ACC112 (cell line): ENCODE measurements at regions not wholly inside any gene's neighbourhood (a gene's known extent, or its start where the extent isn't known, plus 50 kb on each side); places are given as distances from the start of the nearest gene placed in this dataset.

Experiments
- H2AFZ ChIP-seq: fragments of 200-600 bp; sonication (generic); one replicate; pipeline ENCODE4 v1.6.0; 2017; ENCODE audit warnings: antibody characterized with exemption, low read length; ENCODE audit not compliant: unreplicated experiment
- H3K27ac ChIP-seq: fragments of 200-600 bp; sonication (generic); 2 replicates; pipeline ENCODE4 v1.5.1; 2014; ENCODE audit warnings: low read depth, mild to moderate bottlenecking, antibody characterized with exemption, low read length, moderate library complexity
- H3K27me3 ChIP-seq: fragments of 200-600 bp; sonication (generic); 2 replicates; pipeline ENCODE4 v1.6.1; 2014; ENCODE audit warnings: mild to moderate bottlenecking, antibody characterized with exemption, low read length, moderate library complexity, mixed read lengths; ENCODE audit not compliant: insufficient read depth
- H3K36me3 ChIP-seq: fragments of 200-600 bp; sonication (generic); 2 replicates; pipeline ENCODE4 v1.6.1; 2016; ENCODE audit warnings: mild to moderate bottlenecking, antibody characterized with exemption, low read length, moderate library complexity, mixed read lengths; ENCODE audit not compliant: insufficient read depth
- H3K4me1 ChIP-seq: fragments of 200-600 bp; sonication (generic); one replicate; pipeline ENCODE4 v1.6.1; 2016; ENCODE audit warnings: low read length, mixed read lengths; ENCODE audit not compliant: insufficient read depth, unreplicated experiment, control insufficient read depth
- H3K4me3 ChIP-seq: fragments of 200-600 bp; sonication (generic); 2 replicates; pipeline ENCODE4 v1.5.1; 2014; ENCODE audit warnings: mild to moderate bottlenecking, low read depth, low read length
- H3K79me2 ChIP-seq: fragments of 200-600 bp; sonication (generic); one replicate; pipeline ENCODE4 v1.6.0; 2016; ENCODE audit warnings: low read length; ENCODE audit not compliant: control insufficient read depth, unreplicated experiment, insufficient read depth

GRCh38 chr3:25355998-25356397, 72.1 kb upstream of the RARB start:
- Histone ChIP-seq H3K36me3 (no peaks in the 10 kb centered on the region), H3K27ac (no peak overlapping the region), H2AFZ (no peak overlapping the region), H3K4me3 (peak overlapping the region; percentile 67), H3K4me1 (no peaks in the 10 kb centered on the region), H3K27me3 (no peaks in the 10 kb centered on the region), H3K79me2 (no peaks in the 10 kb centered on the region)

GRCh38 chr3:25362118-25362517, 65.9 kb upstream of the RARB start:
- Histone ChIP-seq H3K4me1 (no peaks in the 10 kb centered on the region), H3K4me3 (no peak overlapping the region), H3K27me3 (no peaks in the 10 kb centered on the region), H3K79me2 (no peaks in the 10 kb centered on the region), H3K36me3 (no peaks in the 10 kb centered on the region), H2AFZ (no peak overlapping the region), H3K27ac (no peak overlapping the region)

DNA sequence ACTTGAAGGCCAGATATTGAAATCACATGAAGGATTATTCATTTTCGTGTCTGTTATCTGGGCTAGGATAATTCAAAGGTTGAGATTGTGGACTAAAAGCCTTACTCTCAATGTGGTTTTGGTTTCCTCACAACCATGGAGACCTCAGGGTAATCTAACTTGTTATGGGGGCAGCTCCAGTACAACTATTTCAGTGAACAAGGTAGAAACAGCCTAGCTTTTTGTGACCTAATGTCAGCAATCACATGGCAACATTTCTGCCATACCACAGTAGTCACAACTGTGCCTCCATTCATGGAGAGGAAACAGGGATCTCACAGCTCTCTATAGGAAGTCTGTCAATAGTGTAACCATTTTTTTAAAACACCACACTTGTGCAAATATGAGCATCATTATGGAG, 62.4 kb upstream of the RARB start:
- Histone ChIP-seq H3K4me3 (no peak overlapping the region), H3K27ac (no peak overlapping the region), H3K4me1 (no peaks in the 10 kb centered on the region), H3K27me3 (no peaks in the 10 kb centered on the region), H2AFZ (no peak overlapping the region), H3K79me2 (no peaks in the 10 kb centered on the region), H3K36me3 (no peaks in the 10 kb centered on the region)

DNA sequence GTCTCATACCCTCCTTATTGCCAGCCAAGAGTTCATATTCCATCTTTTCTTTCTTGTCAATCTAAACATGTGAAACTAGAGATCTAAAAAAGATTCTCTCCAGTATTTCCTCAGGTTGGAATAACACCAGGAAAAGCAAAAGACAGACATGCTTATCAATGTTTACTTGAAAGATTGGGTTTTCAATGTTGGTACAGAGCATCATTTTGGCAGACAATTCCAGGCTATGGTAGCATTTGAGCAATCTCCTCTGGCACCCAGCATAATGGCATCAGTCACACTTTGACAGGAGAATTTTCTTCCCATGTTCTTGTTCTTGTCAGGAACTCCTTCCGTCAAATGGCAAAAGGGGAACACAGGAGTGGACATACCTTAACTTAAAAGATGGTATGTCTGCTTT, 61.0 kb upstream of the RARB start:
- no peak overlapping the region for H3K4me3 ChIP-seq
- H3K27me3 ChIP-seq: no peaks in the 10 kb centered on the region
- no peak overlapping the region for H3K27ac ChIP-seq
- H3K4me1 ChIP-seq: no peaks in the 10 kb centered on the region
- no peak overlapping the region for H2AFZ ChIP-seq
- no peaks in the 10 kb centered on the region for H3K36me3 ChIP-seq
- no peaks in the 10 kb centered on the region for H3K79me2 ChIP-seq

- H3K36me3 ChIP-seq: no peaks in the 10 kb centered on the region
- no peaks in the 10 kb centered on the region for H3K27me3 ChIP-seq
- no peak overlapping the region for H3K27ac ChIP-seq
- no peaks in the 10 kb centered on the region for H3K4me1 ChIP-seq
- H2AFZ ChIP-seq: no peak overlapping the region
- H3K4me3 ChIP-seq: no peak overlapping the region
- H3K79me2 ChIP-seq: no peaks in the 10 kb centered on the region
These were observed 55.9 kb upstream of the RARB start for GRCh38 chr3:25372167-25372566.

- H3K36me3 ChIP-seq: no peaks in the 10 kb centered on the region
- no peaks in the 10 kb centered on the region for H3K27me3 ChIP-seq
- no peaks in the 10 kb centered on the region for H3K79me2 ChIP-seq
- no peak overlapping the region for H3K27ac ChIP-seq
- no peak overlapping the region for H2AFZ ChIP-seq
- no peak overlapping the region for H3K4me3 ChIP-seq
- no peaks in the 10 kb centered on the region for H3K4me1 ChIP-seq
These were observed 51.7 kb upstream of the RARB start for GRCh38 chr3:25376340-25376739.

DNA sequence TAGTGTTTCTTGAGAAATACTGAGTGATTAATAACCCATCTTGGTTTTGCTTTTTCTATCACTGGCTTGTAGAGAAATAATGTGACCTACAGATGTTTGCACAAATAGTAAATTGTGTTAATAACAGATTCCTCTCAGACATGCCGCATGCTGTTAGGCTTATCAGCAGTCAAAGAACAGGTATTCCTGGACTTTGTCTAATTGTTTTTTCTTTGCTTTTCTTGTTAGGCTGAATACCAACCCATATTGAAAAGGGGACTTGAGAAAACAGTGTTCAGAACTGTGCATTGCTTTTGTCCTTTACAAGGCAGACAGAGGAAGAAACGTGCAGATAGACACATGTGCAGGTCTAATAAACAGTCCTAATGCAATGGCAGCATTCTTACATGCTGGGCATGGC, 51.0 kb upstream of the RARB start:
- Histone ChIP-seq H2AFZ (no peak overlapping the region), H3K36me3 (no peaks in the 10 kb centered on the region), H3K27ac (no peak overlapping the region), H3K4me1 (no peaks in the 10 kb centered on the region), H3K4me3 (no peak overlapping the region), H3K79me2 (no peaks in the 10 kb centered on the region), H3K27me3 (no peaks in the 10 kb centered on the region)
